ENCODE measurements at regions not wholly inside any gene's neighbourhood (a gene's known extent, or its start where the extent isn't known, plus 50 kb on each side); places are given as distances from the start of the nearest gene placed in this dataset.
"Not testable (repeated sequence)": the region's sequence is repeated elsewhere in the genome, so short reads cannot be mapped to it uniquely, and the experiment has no call there.

DNA sequence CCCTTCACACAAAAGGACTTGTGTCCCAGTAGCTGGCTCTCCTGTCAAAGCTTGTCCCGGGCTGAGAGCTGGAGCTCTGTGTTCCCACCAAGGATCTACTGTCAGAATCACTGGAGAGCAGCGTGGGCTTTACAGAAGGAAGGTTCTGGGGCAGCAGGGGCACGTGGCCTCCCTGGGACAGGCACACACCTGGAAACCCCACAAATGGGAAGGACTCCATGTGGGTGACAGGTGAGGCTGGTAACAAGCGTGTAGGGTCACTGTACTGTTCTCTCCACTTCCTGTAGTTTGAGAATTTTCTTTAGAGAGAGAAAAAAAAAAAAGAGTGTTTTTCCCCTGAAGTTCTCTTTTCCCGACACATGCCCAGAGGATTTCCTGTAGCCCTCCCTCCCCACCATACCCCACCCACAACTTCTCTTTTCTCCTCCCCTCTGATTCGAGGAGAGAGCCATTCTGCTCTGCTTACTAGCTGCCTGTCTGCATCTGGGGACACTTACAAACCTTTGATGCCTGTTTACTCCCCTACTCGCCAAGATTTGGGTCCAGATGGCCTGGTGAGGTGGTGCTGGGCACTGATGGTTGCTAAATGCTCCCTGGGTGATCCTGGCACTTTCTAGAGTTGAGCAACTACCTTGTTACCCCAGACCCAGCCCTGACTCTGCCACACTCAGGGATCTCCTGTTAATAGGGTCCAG is 84.1 kb upstream of the SIRPA start:
- peak; percentile 58 for DNase-seq (ENCODE audit: low spot score)

DNA sequence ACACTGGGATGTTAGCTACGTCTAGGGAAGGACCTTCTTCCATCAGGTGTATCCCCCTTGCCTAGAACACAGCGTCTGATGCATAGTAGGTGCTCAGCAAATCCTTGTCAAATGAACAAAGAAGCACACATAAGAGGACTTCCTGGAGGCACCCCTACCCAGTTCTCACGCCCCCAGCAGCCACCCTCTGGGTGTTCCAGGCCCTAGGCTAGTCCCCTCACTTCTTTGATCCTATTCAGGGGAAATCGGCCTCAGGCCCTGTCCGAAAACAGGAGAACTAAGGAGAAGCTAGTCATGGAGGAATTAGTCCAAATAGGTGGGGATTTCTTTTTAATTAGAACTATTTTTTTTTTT is 84.7 kb upstream of the SIRPA start:
- DNase-seq (ENCODE audit: low spot score): no peak

DNA sequence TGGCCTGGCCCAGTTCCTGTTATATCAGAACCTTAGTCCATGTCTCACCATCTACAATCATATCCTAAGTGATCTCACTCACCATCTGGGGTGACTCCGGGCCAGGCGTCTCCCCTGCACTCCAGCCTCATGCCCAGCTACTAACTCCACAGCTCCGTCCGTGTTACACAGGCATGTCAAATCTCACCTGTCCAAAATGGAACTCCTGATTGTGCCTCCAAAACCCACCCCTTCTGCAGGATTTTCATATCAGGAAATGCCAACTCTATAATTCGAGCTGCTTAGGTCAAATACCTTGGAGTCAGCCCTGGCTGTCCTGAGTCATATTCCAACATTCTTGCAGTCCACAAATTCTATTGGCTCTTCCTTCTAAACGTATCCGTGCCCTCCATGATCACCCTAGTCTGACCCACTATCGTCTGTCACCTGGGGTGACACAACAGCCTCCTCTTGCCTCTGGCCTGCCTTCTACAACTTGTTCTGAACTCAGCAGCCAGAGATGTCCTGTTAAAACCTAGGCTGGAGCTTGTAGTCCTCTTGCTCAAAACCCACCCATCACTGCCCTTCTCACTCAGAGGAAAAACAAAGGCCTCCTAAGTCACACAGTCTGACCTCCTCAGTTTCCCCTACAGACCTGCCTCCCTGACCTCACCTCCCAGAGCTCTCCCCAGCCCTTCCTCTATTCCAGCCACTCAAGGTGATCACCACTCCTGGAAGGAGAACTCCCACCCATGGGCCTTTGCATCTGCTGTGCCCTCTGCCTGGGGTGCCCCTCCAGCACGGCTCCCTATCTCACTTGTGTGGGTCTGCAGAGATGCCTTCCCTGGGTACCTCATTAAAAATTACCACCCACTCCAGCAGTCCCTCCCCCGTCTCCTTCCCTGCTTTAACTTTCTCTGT is 85.3 kb upstream of the SIRPA start:
- DNase-seq (ENCODE audit: low spot score): peak; percentile 51

DNA sequence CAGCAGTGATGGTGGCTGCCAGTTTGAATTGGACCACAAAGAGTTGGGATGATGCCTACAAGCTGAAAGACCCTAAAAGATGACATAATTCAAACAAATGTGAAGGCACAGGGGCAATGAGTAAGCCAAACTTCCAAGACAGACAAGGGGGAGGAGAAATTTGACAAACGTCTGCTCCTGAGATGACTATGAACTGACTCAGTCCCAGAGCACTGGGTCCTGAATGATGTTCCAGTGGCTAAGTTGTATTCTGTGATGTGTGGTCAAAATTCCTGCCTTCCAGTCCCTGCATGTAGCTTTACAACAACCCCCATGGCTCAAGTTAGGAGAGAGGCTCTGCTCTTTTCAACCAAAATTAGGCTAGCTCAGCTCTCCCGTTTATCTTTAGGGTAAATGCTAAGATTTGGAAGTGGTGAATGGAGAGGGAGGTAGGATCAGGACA is 86.1 kb upstream of the SIRPA start:
- peak; percentile 85 for DNase-seq (ENCODE audit: low spot score)

DNA sequence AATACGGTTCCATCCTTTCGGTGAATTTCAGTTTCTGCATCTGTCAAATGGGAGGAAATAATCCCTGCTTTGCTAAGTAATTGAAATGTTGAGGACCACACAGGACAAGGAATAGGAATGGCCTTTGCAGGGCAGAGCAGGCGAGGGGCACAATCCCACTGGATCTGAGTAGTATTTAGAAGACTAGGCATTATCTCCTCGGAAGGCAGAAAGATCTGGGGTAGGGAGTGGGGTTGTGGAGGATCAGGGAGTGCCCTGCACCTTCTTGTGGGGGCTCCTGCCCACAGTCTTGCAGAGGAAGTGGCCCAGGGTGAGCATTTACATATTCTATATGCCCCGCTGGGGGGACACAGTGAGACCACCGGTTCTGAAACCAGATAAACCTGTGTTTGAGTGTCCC is 87.1 kb upstream of the SIRPA start:
- DNase-seq (ENCODE audit: low spot score): no peak

DNA sequence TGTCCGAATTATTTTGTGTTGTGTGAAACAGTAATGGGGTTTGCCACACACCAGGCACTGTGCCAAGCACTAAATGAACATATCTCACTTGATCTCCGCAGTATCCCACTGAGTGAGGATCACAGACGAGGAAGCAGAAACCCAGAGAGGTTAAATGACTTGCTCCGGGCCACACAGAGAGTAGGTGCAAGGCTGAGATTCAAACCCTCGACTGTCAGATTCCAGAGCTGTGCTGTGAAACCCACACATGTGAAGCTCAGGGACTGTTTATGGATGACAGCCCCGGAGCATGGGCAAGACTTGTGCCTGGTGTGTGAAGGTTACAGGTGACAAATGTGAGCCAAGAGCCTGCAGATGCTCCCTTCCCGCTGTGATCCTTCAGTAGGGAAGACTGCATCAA is 87.8 kb upstream of the SIRPA start:
- DNase-seq (ENCODE audit: low spot score): no peak

DNA sequence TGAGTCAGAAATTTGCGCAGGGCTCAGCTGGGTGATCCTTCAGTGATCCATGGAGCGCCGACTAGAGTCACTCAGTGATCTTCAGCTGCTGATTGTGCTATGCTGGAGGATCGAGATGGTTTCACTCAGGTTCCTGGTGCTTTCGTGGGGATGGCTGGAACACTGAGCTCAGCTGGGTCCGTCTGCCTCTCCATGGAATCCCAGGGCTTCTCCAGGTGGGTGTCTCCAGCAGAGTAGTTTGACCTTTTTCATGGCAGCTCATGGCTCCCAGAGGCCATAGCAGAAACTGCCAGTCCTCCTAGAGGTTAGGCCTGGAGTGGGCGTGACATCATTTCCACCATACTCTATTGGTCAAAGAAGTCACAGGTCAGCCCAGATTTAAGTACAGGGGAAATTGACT is 88.8 kb upstream of the SIRPA start:
- DNase-seq (ENCODE audit: low spot score): no peak

DNA sequence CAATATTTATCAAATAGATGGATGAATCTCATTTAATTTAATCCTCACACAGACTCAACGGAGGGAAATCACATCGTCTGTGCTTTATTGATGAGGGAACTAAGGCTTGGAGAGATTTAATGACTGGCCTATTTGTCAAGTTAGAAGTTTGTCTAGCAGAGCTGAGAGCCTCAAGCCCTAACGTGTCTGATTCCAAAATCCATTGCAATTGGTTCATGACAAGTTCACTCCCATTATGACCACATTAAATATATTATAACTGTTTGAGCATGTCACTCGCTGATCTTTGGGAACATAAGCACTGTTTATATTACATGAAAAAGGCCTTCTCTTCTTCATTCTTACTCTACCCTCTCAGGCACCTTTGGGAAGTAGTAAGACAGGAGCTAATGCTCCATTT is 89.4 kb upstream of the SIRPA start:
- DNase-seq (ENCODE audit: low spot score): no peak

DNA sequence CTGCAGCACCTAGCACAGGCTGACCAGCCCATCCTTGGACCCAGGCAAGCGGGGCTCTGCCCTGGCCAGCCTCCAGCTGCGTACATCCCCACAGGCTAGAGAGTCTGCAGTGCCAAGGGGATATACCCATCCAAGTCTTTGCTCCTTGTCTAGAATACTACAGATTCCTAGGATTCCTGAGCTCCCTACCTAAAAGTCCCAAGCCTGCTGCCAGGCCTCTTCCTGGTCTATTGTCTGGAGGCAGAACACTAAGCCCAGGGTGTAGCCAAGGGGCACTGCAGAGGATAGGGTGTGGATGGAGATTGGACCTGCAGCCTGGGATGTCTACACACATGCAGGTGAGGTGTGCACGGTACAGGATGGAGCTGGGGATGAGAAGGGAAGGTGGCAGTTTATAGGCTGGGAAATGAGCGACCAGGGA is 90.0 kb upstream of the SIRPA start:
- DNase-seq (ENCODE audit: low spot score): no peak

DNA sequence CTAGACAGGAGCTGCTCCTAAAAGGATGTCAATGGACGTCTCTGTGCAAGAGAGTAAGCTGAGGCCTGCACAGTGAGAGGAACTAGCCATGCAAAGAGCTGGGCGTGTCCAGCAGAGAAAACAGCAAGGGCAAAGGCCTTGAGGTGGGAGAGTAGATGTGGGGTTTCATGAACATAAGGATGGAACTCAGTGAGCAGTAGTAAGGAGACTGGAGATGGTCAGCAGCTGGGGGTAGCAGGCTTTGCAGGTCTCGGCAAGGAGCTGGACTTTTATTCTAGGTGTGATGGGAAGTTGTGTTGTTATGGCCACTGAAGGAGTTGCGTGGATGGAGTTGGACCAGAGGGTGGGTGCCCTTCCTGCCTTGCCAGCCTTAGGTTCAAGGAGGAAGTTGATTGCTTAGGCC is 90.7 kb upstream of the SIRPA start:
- no peak for DNase-seq (ENCODE audit: low spot score)

DNA sequence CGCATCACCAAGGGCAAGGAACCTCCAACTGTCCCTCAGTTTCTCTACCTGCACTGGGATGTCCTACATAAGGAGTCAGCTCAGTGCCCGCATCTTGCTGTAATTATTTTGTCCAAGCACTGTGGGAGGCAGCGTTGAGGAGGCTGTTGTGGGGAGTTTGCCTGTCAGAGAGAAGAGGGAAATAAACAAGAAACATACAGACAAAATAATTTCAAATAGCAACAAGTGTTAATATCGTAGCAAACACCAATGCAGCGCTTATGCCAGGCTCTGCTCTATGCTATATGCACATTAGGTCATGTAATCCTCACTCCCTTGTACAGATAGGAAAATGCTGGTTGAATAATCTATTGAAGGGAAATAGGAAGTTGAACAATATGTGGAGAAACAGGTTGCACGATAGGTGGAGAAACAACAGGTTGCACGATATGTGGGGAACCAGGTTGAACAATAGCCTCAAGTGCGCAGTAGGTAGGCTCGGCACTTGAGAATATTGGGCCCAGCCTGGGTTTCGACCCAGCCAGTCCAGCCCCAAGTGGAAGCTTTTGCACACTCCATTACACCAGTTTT is 91.2 kb upstream of the SIRPA start:
- no peak for DNase-seq (ENCODE audit: low spot score)

DNA sequence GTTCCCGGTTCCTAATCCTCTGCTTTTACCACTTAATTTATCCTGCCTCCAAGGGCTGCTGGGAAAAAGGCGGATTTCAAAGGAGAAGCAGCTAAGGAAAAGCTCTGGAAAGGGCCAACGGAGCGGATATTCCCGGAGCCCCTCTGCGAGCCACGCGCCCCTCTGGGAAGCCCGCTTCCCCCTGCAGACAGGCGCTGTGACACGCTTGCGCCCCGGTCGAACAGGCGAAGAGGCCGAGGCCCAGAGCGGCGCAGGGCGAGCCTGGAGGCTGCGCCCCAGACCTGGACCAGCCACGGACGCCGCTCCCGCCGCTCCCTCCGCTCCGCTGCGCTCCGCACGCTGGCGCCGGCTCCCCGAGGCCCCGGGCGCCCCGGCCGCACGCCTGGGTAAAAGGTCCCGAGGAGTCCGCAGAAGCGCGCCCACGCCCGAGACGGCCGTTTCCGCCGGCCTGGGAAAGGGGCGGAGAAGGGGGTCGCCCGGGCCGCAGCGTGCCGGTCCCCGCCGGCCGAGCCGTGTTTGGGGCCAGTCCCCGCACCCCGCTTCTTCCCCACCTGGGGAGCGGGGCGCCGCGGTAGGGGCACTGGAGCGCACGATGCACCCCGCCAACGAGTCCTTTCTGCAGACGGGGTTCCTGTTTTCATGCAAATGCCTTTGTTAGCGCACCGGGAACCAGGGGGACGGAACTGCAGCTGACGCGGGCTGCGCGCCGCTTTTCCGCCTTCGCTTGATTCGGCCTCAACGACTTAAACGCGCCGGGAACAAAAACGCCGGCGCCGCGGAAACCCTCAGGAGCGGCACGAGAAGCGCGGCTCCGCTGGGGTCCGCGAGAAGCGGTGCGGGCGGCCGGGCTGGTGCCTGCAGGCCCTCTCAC is 91.9 kb upstream of the SIRPA start:
- DNase-seq (ENCODE audit: low spot score): peak; percentile 55

DNA sequence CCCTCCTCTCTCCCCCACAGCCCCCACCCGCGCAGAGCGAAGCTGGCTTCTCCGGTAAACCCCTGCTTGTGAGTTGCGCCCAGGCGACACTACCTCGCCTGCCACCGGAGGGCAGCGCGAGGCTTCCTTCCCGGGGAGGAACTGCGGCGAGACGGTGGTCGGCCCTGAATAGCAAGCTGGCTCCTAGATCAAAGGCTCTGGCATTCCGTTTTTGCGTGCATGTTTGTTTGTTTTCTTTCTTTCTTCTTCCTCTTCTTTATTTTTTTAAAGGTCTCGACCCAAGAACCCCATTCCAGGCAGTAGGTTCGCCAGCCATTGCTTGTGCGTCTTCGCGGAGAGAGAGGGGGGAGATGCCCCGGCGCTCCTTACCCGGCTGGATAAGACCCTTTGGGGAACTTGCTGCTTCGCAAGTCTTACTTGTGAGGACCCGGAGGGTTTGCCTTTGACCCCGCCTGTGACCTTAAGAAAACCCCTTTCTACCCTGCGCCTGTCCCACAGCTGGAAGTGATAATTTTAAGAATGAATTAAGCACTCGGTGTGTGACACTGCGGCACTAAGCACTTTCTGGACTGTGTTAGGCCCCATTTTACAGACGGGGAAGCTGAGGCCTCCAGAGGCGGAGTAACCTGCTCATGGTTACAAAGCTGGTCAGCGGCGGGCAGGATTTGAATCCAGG is 92.7 kb upstream of the SIRPA start:
- DNase-seq (ENCODE audit: low spot score): peak; percentile 82

DNA sequence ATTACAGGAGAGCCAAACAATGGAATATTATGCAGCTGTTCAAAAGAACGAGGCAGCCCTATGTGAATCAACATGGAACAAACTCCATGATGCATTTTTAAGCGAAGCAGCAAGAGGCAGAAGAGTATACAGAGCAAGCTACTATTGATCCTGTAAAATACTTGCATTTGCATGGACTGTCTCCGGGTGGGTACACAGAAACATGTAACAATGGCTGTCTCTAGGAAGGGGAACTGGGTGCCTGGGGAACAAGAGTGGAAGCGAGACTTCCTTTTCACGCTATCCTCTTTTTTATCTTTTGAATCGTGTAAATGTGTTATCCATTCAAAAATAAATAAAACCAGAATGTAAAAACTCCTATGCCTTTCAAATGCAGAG is 93.3 kb upstream of the SIRPA start:
- no peak for DNase-seq (ENCODE audit: low spot score)

DNA sequence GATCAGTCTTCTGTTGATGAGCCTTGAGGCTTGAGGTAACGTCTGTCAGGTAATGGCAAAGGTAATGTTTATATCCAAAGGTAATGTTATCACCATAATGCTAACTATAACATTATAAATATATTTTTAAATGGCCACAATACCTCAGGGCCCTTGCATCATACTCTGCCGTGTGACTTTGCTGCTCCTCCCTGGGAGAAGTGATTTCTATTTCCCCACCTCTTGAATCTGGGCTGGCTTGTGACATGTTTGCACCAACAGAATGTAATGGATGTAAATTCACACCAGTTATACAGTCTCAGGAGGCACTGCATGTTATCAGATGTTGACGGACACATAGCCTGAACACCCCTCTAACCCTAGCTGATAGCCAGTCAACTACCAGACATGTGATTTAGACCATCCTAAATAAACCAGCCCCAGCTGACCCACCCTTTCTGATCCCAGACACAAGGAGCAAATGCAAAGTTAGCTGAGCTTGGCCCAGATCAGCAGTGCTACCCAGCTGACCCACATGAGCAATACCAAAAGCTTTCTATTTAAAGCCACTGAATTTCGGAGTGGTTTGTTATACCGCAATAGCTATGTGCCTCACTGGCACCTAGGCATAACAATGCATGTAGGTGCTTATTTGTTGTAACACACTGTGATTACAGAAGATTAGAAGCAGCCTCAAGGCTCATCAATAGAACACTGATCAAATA is 93.8 kb upstream of the SIRPA start:
- no peak for DNase-seq (ENCODE audit: low spot score)

DNA sequence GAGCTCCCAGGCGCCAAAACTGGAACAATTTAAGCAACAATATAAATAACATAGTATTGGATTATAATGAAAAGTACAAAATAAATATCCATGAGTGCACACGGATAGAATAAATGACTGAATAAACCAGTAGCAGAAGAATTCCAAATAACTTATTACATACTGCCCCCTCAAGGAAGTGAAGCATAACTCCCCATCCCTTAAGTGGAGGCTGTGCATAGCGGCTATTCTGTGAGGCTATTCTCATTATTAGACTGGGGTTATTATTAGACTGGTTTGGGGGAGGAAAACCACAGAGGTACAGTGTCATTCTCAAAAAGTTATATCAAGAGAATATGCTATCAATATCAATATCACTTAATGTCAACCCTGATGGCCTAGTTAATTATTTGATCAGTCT is 94.4 kb upstream of the SIRPA start:
- peak; percentile 60 for DNase-seq (ENCODE audit: low spot score)

DNA sequence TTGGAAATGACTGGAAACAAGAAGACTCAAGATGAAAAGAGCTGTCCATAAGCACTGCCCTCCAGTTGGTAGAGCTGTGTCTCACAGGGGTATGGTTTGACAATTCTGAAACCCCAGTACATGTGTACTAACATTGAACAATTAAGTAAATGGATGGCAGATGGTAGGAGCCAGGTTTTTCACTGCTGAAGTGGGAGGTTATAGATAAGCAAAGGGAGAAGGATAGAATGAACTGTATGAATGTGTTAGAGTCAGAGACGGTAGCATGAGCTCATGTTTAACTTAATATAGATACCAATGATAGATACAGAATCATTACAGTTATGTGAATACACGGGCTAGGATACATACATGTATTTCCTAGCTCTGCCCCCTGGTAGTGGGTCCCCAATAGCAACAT is 95.0 kb upstream of the SIRPA start:
- no peak for DNase-seq (ENCODE audit: low spot score)

DNA sequence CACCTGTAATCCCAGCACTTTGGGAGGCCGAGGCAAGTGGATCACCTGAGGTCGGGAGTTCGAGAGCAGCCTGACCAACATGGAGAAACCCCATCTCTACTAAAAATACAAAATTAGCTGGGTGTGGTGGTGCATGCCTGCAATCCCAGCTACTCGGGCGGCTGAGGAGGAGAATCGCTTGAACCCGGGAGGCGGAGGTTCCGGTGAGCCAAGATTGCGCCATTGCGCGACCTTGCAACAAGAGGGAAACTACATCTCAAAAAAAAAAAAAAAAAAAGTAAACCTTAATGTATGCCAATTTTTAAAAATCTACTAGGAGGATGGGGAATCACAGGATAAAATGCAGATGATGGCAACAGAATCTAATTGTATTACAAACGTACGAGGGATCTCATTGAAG is 95.5 kb upstream of the SIRPA start:
- DNase-seq (ENCODE audit: low spot score): not testable (repeated sequence)

DNA sequence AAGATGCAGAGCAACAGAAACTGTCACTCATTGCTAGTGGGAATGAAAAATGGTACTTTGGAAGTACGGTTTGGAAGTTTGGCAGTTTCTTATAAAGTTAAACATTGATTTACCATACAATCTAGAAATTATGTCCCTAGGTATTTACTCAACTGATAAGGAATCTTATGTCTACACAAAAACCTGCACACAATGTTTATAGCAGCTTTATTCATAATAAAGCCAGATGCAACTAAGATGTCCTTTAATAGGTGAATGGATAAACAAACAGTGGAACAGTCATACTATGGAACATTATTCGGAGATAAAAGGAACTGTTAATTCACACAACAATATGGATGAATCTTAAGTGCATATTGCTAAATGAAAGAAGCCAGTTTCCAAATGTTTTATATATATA is 96.2 kb upstream of the SIRPA start:
- DNase-seq (ENCODE audit: low spot score): no peak

DNA sequence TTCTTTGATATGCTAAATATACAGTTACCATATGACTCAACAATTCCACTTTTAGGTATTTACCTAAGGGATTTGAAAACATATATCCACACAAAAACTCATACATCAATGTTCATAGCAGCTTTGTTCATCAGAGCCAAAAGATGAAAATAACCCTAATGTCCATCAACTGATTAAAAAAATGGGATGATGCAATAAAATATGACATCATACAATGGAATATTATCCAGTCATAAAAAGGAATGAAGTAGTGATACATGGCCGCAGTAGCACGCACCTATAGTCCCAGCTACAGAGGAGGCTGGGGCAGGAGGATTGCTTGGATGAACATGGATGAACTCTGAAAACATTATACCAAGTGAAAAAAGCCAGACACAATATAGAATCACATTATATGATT is 101.4 kb upstream of the SIRPA start:
- no peak for DNase-seq (ENCODE audit: low spot score)

DNA sequence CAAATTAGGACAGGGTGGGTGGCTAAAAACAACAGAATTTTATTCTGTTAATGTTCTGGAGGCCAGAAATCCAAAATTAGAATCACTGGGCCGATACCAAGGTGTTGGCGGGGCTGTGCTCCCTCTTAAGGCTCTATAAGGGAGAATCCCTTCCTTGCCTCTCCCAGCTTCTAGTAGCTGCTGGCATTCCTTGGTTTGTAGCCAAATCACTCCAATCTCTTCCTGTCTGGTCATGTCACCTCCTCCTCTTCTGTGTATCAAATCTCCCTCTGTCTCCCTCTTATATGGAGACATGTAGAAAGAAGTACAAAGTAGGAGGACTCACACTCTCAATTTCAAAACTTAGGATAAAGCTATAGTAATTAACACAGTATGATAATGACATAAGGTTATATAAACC is 102.9 kb upstream of the SIRPA start:
- no peak for DNase-seq (ENCODE audit: low spot score)

Measured in GM03348 (cell line).